ENCODE measurements at regions not wholly inside any gene's neighbourhood (a gene's known extent, or its start where the extent isn't known, plus 50 kb on each side); places are given as distances from the start of the nearest gene placed in this dataset.

DNA sequence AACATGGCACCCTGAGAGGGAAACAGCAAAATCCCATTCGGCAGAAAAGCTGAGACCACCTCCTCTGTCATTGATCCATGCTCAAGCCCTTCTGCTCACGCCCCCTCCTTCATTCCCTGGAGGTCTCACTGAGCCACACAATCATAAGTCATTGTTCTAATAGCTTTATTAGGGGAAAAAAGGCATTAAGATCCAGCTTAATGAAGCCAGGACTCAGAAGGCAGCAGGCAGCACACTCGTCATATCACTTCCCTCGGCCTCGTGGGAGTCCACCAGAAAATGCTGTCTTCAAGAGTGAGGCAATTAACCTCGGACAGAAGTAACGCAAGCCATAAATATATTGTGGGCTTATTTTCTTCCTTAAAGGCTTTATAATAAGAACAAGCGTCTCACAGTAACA is 153.9 kb upstream of the PPP2R3A start:
- Histone ChIP-seq H3K9me3 (no peaks in the 10 kb centered on the region), H3K36me3 (no peaks in the 10 kb centered on the region), H3K4me1 (no peaks in the 10 kb centered on the region), H3K27me3 (peaks cover 13% of the 10 kb centered on the region), H3K4me3 (no peak overlapping the region), H3K27ac (no peak overlapping the region)
- WGBS: 78% methylated on average over 8 of the region's 8 CpGs
- TF ChIP-seq POLR2A (IDR thresholded peaks at IDR 0.05) (no peak), EP300 (IDR thresholded peaks at IDR 0.05) (no peak), POLR2AphosphoS5 (IDR thresholded peaks at IDR 0.05) (no peak)
- TF ChIP-seq, protein P1, sequence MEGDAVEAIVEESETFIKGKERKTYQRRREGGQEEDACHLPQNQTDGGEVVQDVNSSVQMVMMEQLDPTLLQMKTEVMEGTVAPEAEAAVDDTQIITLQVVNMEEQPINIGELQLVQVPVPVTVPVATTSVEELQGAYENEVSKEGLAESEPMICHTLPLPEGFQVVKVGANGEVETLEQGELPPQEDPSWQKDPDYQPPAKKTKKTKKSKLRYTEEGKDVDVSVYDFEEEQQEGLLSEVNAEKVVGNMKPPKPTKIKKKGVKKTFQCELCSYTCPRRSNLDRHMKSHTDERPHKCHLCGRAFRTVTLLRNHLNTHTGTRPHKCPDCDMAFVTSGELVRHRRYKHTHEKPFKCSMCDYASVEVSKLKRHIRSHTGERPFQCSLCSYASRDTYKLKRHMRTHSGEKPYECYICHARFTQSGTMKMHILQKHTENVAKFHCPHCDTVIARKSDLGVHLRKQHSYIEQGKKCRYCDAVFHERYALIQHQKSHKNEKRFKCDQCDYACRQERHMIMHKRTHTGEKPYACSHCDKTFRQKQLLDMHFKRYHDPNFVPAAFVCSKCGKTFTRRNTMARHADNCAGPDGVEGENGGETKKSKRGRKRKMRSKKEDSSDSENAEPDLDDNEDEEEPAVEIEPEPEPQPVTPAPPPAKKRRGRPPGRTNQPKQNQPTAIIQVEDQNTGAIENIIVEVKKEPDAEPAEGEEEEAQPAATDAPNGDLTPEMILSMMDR (IDR thresholded peaks at IDR 0.05): no peak
- no peak for DNase-seq (ENCODE audit: low spot score in 2 of 2)

DNA sequence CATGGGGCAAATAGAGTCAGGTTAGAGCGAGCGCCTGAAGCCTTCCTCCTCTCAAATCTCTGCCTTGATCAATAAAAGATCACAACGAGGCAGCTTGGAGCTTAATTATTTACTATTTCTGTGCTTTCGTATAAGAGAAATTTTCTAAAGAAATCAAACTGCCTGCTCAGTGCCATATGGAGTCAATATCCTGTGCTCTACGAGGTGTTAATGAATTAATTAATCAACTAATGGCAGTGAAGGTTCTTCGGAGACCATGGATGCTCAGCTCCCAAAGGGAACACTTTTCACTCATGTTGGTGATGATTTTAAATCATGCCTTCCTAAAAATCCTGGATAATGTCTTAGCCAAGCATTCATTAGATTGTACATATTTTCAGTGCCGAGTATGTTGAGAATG is 153.5 kb upstream of the PPP2R3A start:
- Histone ChIP-seq H3K36me3 (no peaks in the 10 kb centered on the region), H3K9me3 (no peaks in the 10 kb centered on the region), H3K27ac (no peak overlapping the region), H3K27me3 (peaks cover 13% of the 10 kb centered on the region), H3K4me3 (no peak overlapping the region), H3K4me1 (no peaks in the 10 kb centered on the region)
- WGBS: 77% methylated on average over 7 of the region's 7 CpGs
- DNase-seq (ENCODE audit: low spot score in 2 of 2): no peak
- TF ChIP-seq EP300 (IDR thresholded peaks at IDR 0.05) (no peak), POLR2AphosphoS5 (IDR thresholded peaks at IDR 0.05) (no peak), POLR2A (IDR thresholded peaks at IDR 0.05) (no peak)
- TF ChIP-seq, protein P1 (IDR thresholded peaks at IDR 0.05): no peak

DNA sequence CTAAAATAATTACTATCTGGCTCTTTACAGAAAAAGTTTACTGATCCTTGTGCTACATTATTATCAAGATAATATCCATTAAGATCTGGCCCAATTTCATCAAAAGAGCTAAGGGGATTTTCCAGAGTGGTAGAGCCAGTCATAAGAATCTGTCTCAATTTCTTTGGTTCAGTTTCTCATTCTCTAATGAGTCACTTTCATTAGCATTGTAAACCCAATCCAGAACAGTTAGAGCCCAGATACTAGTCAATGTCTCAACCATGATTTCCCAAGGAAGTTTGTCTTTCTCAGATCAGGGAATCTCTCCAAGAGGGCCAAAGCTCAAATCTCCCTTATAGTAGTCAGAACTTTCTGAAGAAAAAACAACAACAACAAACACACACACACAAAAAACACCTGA is 131.1 kb upstream of the PPP2R3A start:
- DNase-seq (ENCODE audit: low spot score in 2 of 2): no peak
- TF ChIP-seq EP300 (IDR thresholded peaks at IDR 0.05) (no peak), POLR2AphosphoS5 (IDR thresholded peaks at IDR 0.05) (no peak), POLR2A (IDR thresholded peaks at IDR 0.05) (no peak)
- TF ChIP-seq, protein P1 (IDR thresholded peaks at IDR 0.05): no peak

DNA sequence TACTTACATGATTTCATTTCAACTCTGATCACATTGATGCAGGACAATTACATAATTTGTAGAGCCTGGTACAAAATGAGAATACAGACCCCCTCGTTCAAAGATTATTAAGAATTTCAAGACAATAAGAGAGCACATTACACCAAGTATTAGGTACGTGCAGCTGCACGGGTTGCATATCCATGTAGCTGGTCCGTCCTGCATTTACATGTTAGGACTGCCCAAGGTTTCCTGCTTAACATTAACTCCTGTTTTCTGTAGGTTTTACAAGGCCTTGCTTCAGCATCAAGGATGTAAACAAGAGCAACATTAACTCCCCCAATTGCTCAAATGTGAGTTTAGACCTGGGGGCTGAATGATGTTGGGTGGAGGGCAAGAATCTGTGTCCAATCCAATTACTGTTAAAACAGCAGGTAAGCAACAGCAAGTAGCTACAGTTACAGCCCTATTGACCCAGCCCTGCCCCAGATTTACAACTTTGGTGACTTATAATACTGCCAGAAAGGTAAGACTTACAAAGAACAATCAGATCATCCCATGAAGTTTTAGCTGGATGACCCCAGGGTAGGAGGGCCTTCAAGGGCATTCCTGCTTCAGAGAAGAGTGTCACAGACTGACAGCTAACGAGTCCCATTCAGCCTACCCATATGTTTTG is 127.4 kb upstream of the PPP2R3A start:
- TF ChIP-seq POLR2A (IDR thresholded peaks at IDR 0.05) (no peak), POLR2AphosphoS5 (IDR thresholded peaks at IDR 0.05) (no peak), EP300 (IDR thresholded peaks at IDR 0.05) (no peak)
- TF ChIP-seq, protein P1 (IDR thresholded peaks at IDR 0.05): no peak
- WGBS: 78% methylated on average over 5 of the region's 5 CpGs
- DNase-seq (ENCODE audit: low spot score in 2 of 2): no peak
- Histone ChIP-seq H3K4me3 (no peak overlapping the region), H3K27me3 (no peaks in the 10 kb centered on the region), H3K27ac (no peak overlapping the region), H3K36me3 (no peaks in the 10 kb centered on the region), H3K4me1 (no peaks in the 10 kb centered on the region), H3K9me3 (no peaks in the 10 kb centered on the region)

More for the DNA sequence above, 131.1 kb upstream of the PPP2R3A start:
- Histone ChIP-seq H3K36me3 (no peaks in the 10 kb centered on the region), H3K9me3 (no peaks in the 10 kb centered on the region), H3K4me3 (no peak overlapping the region), H3K27ac (no peak overlapping the region), H3K4me1 (no peaks in the 10 kb centered on the region), H3K27me3 (no peaks in the 10 kb centered on the region)

- Histone ChIP-seq H3K4me3 (no peak overlapping the region), H3K36me3 (no peaks in the 10 kb centered on the region), H3K4me1 (no peaks in the 10 kb centered on the region), H3K9me3 (no peaks in the 10 kb centered on the region), H3K27me3 (no peaks in the 10 kb centered on the region), H3K27ac (no peak overlapping the region)
- 67% methylated on average over 1 of the region's 1 CpG for WGBS
- DNase-seq (ENCODE audit: low spot score in 2 of 2): no peak
- TF ChIP-seq EP300 (IDR thresholded peaks at IDR 0.05) (no peak), POLR2AphosphoS5 (IDR thresholded peaks at IDR 0.05) (no peak), POLR2A (IDR thresholded peaks at IDR 0.05) (no peak)
- TF ChIP-seq, protein P1 (IDR thresholded peaks at IDR 0.05): no peak
Observed at GRCh38 chr3:135840436-135840835, 125.1 kb upstream of the PPP2R3A start.
